HepG2 (cell line): ENCODE measurements at regions not wholly inside any gene's neighbourhood (a gene's known extent, or its start where the extent isn't known, plus 50 kb on each side); places are given as distances from the start of the nearest gene placed in this dataset.

ENCODE experiments used
- ATAC-seq: fragments of 200-7000 bp; cut with Tn5 transposase; 3 replicates; pipeline ENCODE4 v1.9.1; 2020; ENCODE audit warnings: mild to moderate bottlenecking, moderate library complexity
- BruUV-seq: library from RNA; stranded (reverse); fragments of 400-500 nt; replicated peaks from 2 replicates; lab custom pipeline; 2021; lab: Mats Ljungman, UMichigan
- CTCF ChIA-PET: fragments of 300-600 bp; formaldehyde crosslinking; extraction: SDS; loops from one replicate; lab custom pipeline; 2021; ENCODE audit warnings: low total read pairs, inconsistent platforms, low intra/inter-chr PET ratio; lab: Yijun Ruan, JAX
- POLR2A ChIA-PET: fragments of 350-600 bp; sonication (Branson Sonifier 250); formaldehyde crosslinking; loops from one replicate; lab custom pipeline; 2020; ENCODE audit warnings: antibody characterized with exemption, inconsistent platforms; lab: Yijun Ruan, JAX
- DNase-seq: peaks from one replicate; pipeline ENCODE4 v3.0.0-alpha.2; 2015; ENCODE audit warnings: low spot score
- FAIRE-seq: peaks from 3 replicates; lab custom pipeline; 2011; peaks lifted over from hg19 to GRCh38; lab: Jason Lieb, UNC
- H2AFZ ChIP-seq: one replicate; pipeline ENCODE4 v1.6.1; 2011; ENCODE audit warnings: low read length, inconsistent platforms
- H3K27ac ChIP-seq: fragments of 300-600 bp; 3 replicates; pipeline ENCODE4 v1.8.0; 2011; ENCODE audit warnings: mixed run types, mild to moderate bottlenecking, mixed read lengths, low read length, inconsistent platforms; ENCODE audit not compliant: insufficient read depth; ENCODE audit errors: extremely low read length
- H3K27me3 ChIP-seq, 2 experiments: fragments of 200-600 bp in 1 of 2; 2 replicates in 1 of 2; 3 replicates in 1 of 2; pipeline versions ENCODE4 v1.6.0 to v1.8.0; 2011; ENCODE audit warnings: low read length in 2 of 2, mild to moderate bottlenecking in 2 of 2, moderate library complexity in 2 of 2, inconsistent platforms in 1 of 2; ENCODE audit not compliant: insufficient read depth in 2 of 2, control insufficient read depth in 1 of 2
- H3K36me3 ChIP-seq, 2 experiments: fragments of 200-600 bp in 1 of 2; replicated peaks in 1 of 2; 2 replicates in 1 of 2; 3 replicates in 1 of 2; pipeline versions ENCODE4 v1.5.1 to v1.8.0; 2011; ENCODE audit warnings: low read length in 2 of 2, inconsistent platforms in 1 of 2; ENCODE audit not compliant: insufficient read depth in 2 of 2, control insufficient read depth in 1 of 2
- H3K4me1 ChIP-seq: 2 replicates; pipeline ENCODE4 v1.5.1; 2012; ENCODE audit warnings: low read length, inconsistent platforms; ENCODE audit not compliant: insufficient read depth
- H3K4me2 ChIP-seq: 2 replicates; pipeline ENCODE4 v1.6.0; 2011; ENCODE audit warnings: low read depth, low read length, inconsistent platforms
- H3K4me3 ChIP-seq, 3 experiments: fragments of 200-600 bp in 1 of 3; sonication (generic), shearing (Covaris generic) in 1 of 3; replicated peaks in 1 of 3; 2 replicates each; pipeline ENCODE4 v1.5.1; 2011 to 2016; ENCODE audit warnings: low read length in 3 of 3, inconsistent platforms in 2 of 3, low read depth in 2 of 3, mild to moderate bottlenecking in 2 of 3, control low read depth in 1 of 3, mixed read lengths in 1 of 3; ENCODE audit not compliant: insufficient read depth in 1 of 3
- H3K79me2 ChIP-seq: one replicate; pipeline ENCODE4 v1.6.1; 2011; ENCODE audit warnings: low read length, inconsistent platforms; ENCODE audit not compliant: insufficient read depth
- H3K9ac ChIP-seq: 2 replicates; pipeline ENCODE4 v1.6.0; 2011; ENCODE audit warnings: mild to moderate bottlenecking, low read depth, low read length, inconsistent platforms; ENCODE audit not compliant: insufficient read depth
- H3K9me3 ChIP-seq: 2 replicates; pipeline ENCODE4 v1.5.1; 2012; ENCODE audit warnings: mild to moderate bottlenecking, low read length
- H4K20me1 ChIP-seq: 2 replicates; pipeline ENCODE4 v1.6.0; 2011; ENCODE audit warnings: inconsistent platforms, mild to moderate bottlenecking, low read length, moderate library complexity; ENCODE audit not compliant: insufficient read depth
- GATA4 ChIP-seq: sonication (generic); IDR thresholded peaks from 2 replicates; pipeline ENCODE4 v1.6.1; 2016; ENCODE audit warnings: antibody characterized with exemption, low read depth, borderline replicate concordance
- HOXA5 ChIP-seq: sonication (generic); formaldehyde crosslinking; IDR thresholded peaks from 2 replicates; pipeline ENCODE4 v1.4.0; 2020; ENCODE audit warnings: missing genetic modification reagents
- MEIS2 ChIP-seq: sonication (generic); formaldehyde crosslinking; IDR thresholded peaks from 2 replicates; pipeline ENCODE4 v1.9.0; 2021; ENCODE audit warnings: mild to moderate bottlenecking, missing genetic modification reagents
- SALL2 ChIP-seq: sonication (generic); formaldehyde crosslinking; IDR thresholded peaks from 2 replicates; pipeline ENCODE4 v1.8.1; 2023; ENCODE audit warnings: mild to moderate bottlenecking, missing genetic modification reagents, inconsistent platforms
- SP140L ChIP-seq: sonication (generic); formaldehyde crosslinking; IDR thresholded peaks from 2 replicates; pipeline ENCODE4 v1.4.0; 2020; ENCODE audit warnings: missing genetic modification reagents, borderline replicate concordance
- ZNF318 ChIP-seq: sonication (generic); formaldehyde crosslinking; IDR thresholded peaks from 2 replicates; pipeline ENCODE4 v1.4.0; 2020; ENCODE audit warnings: mild to moderate bottlenecking, missing genetic modification reagents
- WGBS: methylation state at CpG from one replicate; pipeline ENCODE4 v1.1.6; 2017; ENCODE audit warnings: low lambda C conversion rate; 5-methylcytosine and 5-hydroxymethylcytosine counted together
- in situ Hi-C: cut with HindIII; loops from 2 replicates; pipeline ENCODE4 v1.10.0; 2017; ENCODE audit warnings: low pct_unique_long_range_greater_than_20kb; ENCODE audit not compliant: extremely low pct_ligation_motif_present
- intact Hi-C: fragments of 100-400 bp; cut with micrococcal nuclease; formaldehyde crosslinking; loops from one replicate; pipeline ENCODE4 v1.10.0; 2022; ENCODE audit not compliant: unreplicated experiment
- TF ChIP-seq, protein P1 (sequence below): sonication (generic); formaldehyde crosslinking; IDR thresholded peaks from one replicate; pipeline ENCODE4 v1.5.1; 2020; ENCODE audit warnings: mild to moderate bottlenecking, missing genetic modification reagents; ENCODE audit errors: not compliant biosample characterization

GRCh38 chr10:4688168-4688567, 137.8 kb upstream of the AKR1E2 start (continued):
- TF ChIP-seq, protein P1, sequence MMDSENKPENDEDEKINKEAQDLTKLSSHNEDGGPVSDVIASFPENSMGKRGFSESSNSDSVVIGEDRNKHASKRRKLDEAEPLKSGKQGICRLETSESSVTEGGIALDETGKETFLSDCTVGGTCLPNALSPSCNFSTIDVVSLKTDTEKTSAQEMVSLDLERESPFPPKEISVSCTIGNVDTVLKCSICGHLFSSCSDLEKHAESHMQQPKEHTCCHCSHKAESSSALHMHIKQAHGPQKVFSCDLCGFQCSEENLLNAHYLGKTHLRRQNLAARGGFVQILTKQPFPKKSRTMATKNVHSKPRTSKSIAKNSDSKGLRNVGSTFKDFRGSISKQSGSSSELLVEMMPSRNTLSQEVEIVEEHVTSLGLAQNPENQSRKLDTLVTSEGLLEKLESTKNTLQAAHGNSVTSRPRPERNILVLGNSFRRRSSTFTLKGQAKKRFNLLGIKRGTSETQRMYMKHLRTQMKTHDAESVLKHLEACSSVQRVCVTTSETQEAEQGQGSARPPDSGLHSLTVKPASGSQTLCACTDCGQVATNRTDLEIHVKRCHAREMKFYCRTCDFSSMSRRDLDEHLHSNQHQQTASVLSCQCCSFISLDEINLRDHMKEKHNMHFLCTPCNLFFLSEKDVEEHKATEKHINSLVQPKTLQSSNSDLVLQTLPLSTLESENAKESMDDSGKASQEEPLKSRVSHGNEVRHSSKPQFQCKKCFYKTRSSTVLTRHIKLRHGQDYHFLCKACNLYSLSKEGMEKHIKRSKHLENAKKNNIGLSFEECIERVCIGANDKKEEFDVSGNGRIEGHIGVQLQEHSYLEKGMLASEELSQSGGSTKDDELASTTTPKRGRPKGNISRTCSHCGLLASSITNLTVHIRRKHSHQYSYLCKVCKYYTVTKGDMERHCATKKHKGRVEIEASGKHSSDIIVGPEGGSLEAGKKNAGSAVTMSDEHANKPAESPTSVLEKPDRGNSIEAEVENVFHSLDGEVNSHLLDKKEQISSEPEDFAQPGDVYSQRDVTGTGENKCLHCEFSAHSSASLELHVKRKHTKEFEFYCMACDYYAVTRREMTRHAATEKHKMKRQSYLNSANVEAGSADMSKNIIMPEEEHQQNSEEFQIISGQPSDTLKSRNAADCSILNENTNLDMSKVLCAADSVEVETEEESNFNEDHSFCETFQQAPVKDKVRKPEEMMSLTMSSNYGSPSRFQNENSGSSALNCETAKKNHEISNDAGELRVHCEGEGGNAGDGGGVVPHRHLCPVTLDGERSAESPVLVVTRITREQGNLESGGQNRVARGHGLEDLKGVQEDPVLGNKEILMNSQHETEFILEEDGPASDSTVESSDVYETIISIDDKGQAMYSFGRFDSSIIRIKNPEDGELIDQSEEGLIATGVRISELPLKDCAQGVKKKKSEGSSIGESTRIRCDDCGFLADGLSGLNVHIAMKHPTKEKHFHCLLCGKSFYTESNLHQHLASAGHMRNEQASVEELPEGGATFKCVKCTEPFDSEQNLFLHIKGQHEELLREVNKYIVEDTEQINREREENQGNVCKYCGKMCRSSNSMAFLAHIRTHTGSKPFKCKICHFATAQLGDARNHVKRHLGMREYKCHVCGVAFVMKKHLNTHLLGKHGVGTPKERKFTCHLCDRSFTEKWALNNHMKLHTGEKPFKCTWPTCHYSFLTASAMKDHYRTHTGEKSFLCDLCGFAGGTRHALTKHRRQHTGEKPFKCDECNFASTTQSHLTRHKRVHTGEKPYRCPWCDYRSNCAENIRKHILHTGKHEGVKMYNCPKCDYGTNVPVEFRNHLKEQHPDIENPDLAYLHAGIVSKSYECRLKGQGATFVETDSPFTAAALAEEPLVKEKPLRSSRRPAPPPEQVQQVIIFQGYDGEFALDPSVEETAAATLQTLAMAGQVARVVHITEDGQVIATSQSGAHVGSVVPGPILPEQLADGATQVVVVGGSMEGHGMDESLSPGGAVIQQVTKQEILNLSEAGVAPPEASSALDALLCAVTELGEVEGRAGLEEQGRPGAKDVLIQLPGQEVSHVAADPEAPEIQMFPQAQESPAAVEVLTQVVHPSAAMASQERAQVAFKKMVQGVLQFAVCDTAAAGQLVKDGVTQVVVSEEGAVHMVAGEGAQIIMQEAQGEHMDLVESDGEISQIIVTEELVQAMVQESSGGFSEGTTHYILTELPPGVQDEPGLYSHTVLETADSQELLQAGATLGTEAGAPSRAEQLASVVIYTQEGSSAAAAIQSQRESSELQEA (CRISPR knock-in tag) = no peak
- TF ChIP-seq HOXA5 (CRISPR knock-in tag) = no peak

GRCh38 chr10:4687397-4687796, 138.6 kb upstream of the AKR1E2 start:
- WGBS = 0% methylated on average over 1 of the region's 3 CpGs
- peaks cover 0 to 19% of the 10 kb centered on the region in 2 experiments; a peak in 2 of 5 replicates for H3K27me3 ChIP-seq
- no peak overlapping the region for H2AFZ ChIP-seq
- no peak for DNase-seq
- H3K4me2 ChIP-seq = no peak overlapping the region
- in situ Hi-C loops (no loop called here), intact Hi-C loops (no loop called here)
- FAIRE-seq = no peak
- no peaks in the 10 kb centered on the region for H3K9me3 ChIP-seq
- no peak overlapping the region for H3K4me3 ChIP-seq
- H3K27ac ChIP-seq = no peak overlapping the region
- ATAC-seq = no peak
- no peak overlapping the region for H3K9ac ChIP-seq
- ChIA-PET CTCF (no interaction called here), POLR2A (no interaction called here)
- BruUV-seq = no TSS peak
- no peaks in the 10 kb centered on the region for H3K4me1 ChIP-seq
- H3K79me2 ChIP-seq = no peaks in the 10 kb centered on the region
- H4K20me1 ChIP-seq = no peaks in the 10 kb centered on the region
- no peaks in the 10 kb centered on the region for H3K36me3 ChIP-seq
- no peak for TF ChIP-seq ZNF318 (CRISPR knock-in tag)
- TF ChIP-seq SP140L = no peak
- TF ChIP-seq SALL2 (CRISPR knock-in tag) = no peak
- no peak for TF ChIP-seq MEIS2 (CRISPR knock-in tag)
- TF ChIP-seq GATA4 = no peak
